ENCODE measurements at regions not wholly inside any gene's neighbourhood (a gene's known extent, or its start where the extent isn't known, plus 50 kb on each side); places are given as distances from the start of the nearest gene placed in this dataset.
"Not testable (repeated sequence)": the region's sequence is repeated elsewhere in the genome, so short reads cannot be mapped to it uniquely, and the experiment has no call there.

DNA sequence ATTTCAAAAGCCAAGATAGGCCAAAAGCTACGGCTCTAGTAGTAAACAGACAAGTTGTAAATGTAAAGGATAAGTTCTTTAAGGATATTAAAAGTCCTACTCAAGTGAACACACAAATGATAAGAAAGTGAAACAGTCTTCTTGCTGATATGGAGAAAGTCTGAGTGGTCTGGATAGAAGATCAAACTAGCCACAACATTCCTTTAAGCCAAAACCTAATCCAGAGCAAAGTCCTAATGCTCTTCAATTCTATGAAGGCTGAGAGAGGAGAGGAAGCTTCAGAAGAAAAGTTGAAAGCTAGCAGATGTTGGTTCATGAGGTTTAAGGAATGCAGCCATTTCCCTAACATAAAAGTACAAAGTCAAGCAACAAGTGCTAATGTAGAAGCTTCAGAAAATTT lies 111.7 kb upstream of the ZEB2 start:
- no peak for DNase-seq

DNA sequence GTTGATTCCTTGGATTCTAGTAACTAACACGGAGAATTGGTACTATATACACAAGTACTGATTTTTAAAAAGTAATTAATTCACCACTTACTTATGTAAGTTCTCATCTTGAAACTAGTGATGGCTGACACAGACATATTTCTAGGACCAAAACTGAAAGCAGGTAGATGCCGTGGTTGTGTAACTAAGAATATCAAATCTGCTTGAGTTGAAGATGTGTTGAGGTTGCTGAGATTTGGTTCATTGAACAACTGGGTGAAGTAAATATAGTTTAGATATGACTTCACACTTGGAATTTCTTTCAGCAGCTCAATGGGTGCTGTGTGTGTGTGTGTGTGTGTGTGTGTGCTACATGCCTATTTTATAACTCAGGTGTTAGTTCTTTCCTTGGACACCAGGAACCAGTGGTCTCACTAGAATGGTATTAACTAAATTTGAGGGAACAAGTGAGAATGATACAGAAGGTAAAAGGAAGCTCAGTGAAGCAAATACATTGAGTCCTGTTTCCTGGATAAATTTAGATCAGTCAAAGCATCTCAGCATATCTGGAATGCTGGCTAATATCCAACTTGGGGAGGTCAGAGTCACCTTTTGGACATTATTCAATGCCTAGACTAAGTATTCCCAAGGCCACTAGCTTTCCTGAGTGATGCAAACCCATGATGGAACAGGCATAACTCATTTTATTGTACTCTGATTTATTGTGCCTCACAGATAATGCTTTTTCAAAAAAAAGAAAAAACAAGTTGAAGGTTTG lies 110.7 kb upstream of the ZEB2 start:
- no peak for DNase-seq

DNA sequence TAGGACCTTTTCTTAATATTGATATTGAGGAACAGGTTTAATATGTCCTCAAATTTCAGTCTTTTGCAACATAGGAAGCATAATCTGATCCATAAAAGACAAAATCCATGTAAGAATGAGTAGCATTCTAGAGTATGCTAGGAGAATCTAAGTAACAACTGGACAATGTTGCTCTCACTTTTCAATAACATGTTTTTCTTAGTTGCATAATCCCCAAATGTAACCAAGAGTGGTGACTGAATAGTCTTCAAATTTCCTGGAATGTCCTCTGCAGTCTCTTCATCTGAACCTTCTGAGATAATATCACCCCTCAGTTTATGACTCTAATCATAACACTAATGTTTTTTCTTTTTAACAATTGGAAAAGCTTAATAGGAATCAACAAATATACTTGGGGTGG lies 110.0 kb upstream of the ZEB2 start:
- DNase-seq = no peak

DNA sequence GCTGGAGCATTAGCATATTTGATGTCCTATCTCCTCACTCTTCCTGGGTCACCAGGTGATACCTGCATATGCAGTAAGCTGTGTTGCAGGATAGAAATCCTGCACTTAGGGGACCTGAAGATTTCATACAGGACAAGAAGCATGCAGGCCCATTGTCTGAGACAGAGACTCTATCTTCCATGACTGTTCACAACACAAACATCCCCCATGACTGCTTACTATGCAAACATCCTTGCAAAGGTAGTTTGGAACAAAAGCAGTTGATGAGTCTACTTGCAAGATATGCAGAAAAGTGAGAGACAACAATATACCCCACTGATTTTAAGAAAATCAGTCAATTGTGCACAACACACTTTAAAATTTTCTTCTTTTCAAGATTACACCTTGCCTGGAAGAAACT lies 108.6 kb upstream of the ZEB2 start:
- no peak for DNase-seq

DNA sequence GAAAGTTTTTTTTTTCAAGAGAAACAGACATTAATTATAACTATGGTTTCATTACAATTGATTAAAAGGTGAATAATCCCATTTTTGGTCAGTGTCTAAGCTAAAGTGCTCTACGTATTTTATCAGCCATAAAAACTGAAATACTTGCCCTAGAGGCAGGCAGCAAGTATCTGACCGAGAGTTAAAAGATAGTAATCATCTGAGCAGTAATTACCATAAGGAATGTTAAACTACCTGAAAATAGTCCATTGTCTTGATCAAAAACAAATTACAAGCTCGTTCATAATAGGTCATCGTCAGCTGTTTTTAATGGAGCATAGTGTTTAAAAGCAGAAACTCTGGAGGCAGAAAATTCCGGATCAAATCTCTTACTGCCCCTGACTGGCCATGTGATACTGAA lies 105.7 kb upstream of the ZEB2 start:
- DNase-seq = no peak

DNA sequence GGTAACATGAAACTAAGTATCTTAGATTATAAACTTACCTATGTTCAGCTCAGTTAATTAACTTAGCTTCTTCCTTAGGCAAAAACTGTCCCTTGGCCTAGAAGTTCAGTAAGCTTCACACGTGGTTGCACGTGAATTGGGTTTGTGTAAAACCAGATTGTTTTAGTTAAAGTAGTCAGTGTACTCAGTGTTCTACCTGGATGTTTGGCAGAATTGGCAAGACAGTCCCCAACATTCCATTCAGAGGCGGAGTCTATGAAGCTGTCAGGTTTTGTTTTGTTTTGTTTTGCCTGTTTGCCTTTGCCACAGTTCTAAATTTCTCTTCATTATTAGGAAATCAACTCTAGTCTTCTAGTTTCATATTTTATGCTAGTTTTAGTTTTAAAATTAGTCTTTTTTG lies 105.3 kb upstream of the ZEB2 start:
- no peak for DNase-seq

DNA sequence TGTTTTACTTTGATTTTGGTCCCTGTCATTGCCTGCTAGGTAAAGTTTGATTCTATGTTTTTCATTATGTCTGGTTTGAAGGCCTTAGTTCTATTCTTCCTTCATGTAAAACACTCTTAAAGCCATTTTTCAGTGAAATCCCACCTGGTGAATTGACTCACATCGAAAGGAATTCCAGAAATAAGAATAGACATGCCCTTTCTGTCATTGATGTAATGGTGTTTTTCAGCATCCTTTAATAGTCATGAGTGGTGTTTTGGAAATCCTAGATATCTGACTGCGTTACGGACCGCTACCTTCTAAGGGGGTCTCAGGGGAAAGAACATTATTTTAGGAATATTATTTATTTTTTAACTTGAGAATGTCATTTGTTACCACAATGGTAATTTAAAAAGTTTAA lies 104.5 kb upstream of the ZEB2 start:
- no peak for DNase-seq

DNA sequence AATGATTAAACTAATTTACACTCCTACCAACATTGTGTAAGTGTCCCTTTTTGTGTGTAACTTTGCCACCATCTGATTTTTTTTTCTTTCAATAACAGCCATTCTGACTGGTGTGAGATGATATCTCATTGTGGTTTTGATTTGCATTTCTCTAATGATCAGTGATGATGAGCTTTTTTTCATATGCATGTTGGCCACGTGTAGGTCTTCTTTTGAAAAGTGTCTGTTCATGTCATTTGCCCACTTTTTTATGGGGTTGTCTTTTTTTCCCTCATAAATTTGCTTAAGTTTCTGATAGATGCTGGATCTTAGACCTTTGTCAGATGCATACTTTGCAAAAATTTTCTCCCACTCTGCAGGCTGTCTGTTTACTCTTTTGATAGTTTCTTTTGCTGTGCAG lies 102.5 kb upstream of the ZEB2 start:
- not testable (repeated sequence) for DNase-seq

DNA sequence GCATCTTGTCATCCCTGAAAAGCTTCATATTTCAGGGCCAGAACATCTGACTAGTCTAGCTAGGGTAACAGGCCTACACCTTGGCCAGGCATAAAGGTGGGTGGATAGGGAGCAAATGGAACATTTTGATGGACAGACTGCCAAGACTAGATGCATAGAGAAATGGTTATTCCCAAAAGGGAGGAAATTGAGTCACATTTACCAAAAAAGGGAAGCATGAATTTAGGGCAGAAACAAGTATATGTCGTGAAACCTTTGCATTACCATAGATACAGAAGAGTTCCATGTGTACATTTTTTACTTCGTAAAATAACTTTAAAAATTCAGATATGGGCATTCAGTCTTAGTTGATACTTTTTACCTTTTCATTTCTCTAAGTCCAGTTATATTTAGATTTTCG lies 101.3 kb upstream of the ZEB2 start:
- no peak for DNase-seq

DNA sequence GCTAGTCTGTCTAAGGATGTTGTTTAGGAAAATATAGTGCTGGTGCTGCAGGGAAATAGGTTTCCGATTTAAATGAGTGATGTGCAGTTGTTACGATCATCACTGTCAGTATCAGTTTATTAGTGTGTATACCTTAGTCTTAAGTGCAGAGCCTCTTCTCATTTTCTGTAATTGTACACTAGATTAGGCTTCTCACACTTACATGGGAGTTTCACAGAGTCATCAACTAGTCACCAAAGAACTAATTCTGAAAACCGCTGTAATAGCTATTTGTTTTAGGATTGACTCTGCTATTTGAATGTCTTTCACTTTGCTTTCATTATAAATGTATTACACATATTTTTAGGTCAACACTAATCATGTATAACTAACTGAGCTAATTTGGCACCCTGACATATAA lies 99.8 kb upstream of the ZEB2 start:
- no peak for DNase-seq

DNA sequence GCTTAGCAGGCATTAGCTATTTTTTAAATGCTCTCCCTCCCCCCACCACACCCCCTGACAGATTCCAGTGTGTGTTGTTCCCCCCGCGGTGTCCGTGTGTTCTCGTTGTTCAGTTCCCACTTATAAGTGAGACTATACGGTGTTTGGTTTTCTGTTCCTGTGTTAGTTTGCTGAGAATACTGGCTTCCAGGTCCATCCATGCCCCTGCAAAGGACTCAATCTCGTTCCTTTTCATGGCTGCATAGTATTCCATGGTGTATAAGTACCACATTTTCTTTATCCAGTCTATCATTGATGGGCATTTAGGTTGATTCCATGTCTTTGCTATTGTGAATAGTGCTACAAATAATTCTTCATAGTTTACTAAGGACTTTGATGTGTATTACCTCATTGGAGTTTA lies 97.3 kb upstream of the ZEB2 start:
- not testable (repeated sequence) for DNase-seq

DNA sequence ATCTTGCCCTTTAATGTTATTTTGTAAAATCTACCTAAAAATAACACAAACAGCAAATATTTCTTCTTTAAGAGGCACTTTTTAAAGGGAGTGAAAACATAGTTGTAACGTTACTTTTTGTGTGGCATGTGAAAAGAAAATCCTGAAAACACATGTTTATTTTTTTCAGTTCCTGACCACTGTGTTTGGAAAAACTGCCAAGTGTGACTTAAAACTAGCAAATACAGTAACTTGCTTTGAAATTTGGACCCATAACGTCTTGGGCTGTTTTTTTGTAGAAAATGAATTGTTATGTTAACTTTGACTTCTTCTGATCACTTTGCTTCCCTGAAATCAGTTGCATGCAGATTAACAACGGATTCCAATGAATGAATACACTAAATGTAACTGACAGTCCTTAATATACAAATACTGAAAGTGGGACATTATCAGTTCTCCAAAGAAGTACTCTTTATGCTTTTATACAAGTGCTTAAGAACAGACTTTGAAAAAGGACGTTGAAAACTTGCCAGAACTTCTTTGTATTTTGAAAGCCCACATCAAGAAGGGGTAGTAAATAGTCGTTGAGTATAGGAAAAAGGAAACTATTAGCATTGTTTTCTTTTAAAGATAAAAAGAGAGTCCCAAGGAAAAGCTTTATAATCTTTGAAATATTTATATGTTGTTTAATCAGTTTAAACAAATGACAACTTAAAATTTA lies 96.1 kb upstream of the ZEB2 start:
- no peak for DNase-seq

DNA sequence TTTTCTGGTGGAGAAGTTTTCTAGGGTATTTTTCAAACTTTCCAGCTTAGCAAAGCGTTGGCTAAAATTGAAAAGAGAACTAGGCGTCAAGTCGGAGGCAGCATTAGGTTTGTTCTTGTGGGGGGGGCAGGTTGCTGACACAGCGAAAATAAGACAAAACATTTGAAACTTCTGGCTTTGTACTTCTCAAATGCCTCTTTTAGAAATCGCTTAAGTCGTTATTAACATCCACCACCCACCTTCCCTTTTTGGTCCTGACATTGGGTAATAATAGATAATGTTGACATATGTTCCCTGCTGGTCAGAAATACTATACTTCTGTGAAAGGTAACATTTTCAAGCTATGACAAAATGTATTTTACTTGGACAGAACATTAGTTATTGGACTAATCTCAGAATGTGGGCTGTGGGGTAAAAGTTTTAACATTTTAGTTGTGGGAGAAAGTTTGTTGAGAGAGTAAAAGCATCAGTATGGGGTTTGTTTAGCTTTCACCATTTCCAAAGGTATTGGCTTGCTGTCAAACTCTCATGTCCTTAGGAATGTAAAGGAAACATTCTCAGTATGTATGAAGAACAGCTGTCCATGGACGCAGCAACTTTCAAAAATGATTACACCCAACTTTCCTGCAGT lies 88.1 kb upstream of the ZEB2 start:
- no peak for DNase-seq

DNA sequence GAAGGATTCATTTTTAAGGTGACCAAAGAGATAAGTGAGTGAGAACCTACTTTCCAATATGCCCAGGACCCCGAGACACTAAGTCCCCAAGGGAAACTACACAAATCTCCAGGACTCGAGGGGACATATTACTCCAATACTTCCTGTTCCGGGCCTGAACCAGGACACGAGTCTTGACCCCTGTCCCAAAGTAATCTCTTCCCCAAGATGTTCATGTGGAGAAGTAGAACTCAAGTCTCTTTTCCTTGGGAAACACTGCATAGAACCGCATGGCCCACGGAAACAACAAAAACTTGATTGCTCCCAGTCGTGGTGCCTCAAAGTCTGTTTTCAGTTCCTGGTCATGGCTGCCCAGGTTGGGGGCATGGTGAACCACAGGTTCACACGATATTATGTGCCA lies 87.2 kb upstream of the ZEB2 start:
- DNase-seq = no peak

DNA sequence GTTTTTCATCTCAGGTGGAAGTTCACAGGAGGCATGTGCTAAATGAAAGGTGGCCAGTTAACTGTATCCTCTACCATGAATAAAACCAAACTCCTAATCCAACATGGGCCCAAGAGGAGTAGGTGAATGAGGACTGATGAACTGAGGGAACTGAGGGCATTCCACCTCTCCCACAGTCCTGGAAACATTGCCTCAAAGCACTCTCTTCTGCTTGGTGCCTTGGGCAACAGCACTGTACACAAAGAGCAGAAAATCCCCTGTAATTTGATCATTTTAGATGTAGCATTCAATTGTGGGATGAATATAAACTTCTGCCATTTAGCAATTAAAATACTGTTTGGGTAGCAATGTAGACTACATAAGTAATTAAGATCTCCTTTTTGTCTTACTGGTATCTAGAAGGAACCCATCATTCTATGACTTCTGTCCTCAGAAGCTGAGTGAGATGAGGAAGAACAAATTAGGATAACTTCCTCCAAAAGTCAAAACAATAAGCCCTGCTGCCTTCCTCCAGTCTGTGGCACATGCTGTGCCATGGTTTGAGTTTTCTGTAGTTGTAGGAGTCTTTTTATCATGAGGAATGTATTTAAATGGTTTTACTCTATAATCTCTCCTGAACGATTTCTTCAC lies 86.7 kb upstream of the ZEB2 start:
- no peak for DNase-seq

DNA sequence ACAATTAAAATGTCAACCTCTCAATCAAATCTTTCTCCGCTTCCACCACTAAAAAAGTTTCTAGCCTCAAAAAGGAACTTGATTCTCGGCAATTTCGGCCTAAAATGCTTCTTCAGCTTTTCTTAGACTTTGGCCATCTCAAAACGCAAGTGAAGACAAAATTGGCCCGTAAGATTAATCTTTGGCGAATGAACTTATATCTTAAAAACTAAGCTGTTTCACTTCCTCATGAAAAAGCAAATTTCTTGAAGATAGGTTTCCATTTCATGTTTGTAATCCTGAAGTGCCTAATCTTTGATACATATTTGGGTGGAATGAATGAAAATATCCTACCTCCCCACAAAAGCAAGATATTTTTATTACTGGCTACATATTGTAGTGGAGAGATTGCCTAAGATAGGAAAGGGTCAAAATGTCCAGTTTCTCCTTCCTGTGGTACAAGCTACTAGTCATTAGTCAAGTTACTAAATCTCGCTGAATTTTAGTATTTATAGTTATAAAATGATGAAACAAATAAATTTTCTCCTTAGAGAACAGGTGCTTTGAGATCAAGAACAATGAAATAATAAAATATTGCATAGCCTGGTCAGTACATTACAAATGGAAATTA lies 85.4 kb upstream of the ZEB2 start:
- no peak for DNase-seq

DNA sequence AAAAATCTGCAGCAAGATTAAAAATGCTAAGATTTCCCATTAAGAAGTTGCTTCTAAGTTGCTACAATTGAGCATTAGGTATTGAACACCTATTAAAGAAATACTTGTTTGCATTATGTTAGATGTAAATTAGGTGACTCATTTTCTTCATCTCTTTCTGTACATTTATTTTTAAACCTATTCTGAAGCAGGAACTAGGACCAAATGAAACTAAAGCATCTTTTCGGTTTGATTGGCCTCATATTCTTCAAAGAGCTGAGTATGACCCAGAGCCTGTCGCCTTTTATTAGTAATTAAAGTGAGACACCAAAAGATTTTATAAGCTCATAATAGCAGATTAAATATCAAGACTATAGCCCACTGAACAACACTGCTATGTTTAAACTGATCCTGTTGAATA lies 83.4 kb upstream of the ZEB2 start:
- no peak for DNase-seq

DNA sequence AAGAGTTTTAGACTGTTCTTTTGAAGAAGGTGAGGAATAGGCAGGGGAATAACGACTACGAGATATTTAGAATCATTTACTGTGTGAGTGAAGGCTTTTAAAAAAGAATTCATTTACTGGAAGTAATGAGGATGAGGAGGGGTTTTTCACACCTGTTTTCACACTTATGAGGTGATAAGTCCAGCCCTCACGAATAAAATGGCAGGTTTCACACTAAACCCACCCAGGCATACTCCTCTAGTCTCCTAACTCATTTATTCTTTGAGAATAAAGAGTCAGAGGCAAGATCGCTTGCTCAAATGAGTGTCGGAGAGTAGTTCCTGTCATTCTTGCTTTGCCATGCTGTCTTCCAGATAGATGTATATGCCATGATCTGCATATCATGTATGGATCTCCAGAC lies 79.0 kb upstream of the ZEB2 start:
- no peak for DNase-seq

DNA sequence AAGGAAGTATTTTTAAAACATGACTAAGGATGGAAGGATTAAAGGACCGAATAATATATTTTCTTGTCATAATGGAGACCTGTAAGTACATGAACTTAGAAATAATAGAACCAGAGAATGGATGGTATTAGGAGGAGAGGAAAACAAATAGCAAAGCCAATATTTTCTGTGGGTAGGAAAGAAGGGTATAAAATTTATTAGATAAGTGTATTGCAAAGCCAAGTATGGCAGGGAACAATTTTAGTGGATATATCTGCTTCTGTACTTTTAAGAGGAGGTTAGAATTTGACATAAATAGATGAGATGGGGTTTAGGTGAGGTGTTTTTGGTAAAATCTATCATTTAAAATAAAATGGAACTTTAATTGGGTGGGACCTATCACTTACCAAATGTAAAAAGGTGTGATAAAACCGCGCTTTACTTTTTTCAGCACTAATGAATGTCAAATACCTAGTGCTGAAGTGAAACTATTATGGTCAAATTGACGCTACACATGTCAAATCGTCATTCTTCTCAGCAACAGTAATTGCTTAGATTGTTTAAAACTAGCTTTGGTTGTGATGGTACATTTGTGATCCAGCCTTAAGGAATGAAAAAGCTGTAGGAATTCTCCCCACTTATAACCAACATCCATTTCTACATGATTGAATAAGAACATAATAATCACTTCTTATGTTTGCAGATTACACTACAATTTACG lies 78.1 kb upstream of the ZEB2 start:
- no peak for DNase-seq

DNA sequence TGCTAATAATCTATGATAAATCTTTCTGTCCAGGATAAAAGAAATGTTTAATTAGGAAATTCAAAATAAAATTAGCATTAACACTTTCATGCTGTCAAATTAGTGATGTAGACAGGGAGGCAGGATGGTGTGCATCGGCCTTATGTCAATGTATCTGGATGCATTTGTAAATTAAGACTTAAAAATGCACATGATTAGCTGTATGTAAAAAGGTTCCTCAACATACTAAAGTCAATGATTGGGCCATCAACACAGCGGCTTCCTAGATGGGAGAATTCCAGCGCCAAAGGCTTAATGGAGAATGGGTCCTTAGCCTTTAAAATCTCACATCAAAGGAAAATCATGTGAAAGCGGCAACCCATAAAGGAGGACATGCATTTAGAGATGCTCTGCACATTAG lies 77.5 kb upstream of the ZEB2 start:
- DNase-seq = no peak

DNA sequence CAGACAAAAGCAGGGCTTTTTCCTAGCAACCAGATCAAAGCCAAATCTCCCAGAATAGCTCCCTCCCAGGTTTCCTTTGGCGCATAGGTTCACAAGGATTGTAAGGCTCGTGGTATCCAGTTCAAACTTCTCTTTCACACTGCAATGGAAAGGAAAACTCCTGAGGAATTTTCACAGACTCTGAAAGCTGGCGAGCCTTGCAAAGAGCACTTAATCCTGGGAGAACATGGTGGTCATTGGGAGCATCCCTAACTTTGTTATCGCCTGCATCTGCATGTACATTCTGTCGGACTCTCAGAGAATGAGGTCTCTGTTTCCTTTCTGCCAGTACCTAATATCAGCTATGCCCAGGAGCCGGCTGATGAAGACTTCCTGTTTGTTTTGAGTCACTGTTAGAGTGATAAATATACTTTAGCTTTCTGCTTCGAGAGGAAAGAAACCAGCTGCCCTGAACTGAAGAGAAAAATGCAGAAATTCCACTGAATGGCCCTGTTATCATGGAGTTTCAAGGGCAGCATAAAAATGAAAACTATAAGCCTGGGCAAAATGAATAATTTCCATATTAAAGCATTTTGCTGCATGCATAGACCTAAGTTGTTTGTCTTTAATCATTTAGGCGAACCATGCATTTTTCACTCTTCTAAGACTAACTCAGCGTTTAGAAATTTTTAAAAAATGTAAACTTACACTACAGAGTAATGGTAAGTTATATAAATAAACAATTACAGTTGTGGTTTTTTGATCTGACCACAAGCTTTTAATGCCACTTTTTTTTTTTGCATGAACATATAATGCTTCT lies 76.4 kb upstream of the ZEB2 start:
- peak; percentile 4 for DNase-seq

DNA sequence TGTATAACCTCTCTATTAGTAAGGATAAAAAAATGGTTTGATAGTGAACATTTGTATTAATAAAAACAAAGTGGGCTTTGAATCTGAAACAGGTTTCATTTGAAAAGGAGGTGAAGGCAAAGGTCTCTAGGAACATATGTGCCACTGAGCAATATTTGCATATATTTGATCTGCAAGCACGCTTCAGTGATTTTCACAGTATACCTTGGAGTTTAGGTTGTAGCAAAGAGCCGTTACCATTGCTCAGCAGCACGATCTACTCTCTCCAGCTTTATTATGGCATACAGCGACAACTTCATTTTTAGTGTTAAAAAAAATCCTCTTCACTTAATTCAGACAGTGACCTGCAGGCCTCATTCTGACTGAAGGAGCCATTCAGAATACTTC lies 75.8 kb upstream of the ZEB2 start:
- DNase-seq = no peak

Data from SHP77 treated with DMSO at 0.1 percent for 48 hours (cell line).